ENCODE measurements at regions not wholly inside any gene's neighbourhood (a gene's known extent, or its start where the extent isn't known, plus 50 kb on each side); places are given as distances from the start of the nearest gene placed in this dataset.
"Not testable (repeated sequence)": the region's sequence is repeated elsewhere in the genome, so short reads cannot be mapped to it uniquely, and the experiment has no call there.

DNA sequence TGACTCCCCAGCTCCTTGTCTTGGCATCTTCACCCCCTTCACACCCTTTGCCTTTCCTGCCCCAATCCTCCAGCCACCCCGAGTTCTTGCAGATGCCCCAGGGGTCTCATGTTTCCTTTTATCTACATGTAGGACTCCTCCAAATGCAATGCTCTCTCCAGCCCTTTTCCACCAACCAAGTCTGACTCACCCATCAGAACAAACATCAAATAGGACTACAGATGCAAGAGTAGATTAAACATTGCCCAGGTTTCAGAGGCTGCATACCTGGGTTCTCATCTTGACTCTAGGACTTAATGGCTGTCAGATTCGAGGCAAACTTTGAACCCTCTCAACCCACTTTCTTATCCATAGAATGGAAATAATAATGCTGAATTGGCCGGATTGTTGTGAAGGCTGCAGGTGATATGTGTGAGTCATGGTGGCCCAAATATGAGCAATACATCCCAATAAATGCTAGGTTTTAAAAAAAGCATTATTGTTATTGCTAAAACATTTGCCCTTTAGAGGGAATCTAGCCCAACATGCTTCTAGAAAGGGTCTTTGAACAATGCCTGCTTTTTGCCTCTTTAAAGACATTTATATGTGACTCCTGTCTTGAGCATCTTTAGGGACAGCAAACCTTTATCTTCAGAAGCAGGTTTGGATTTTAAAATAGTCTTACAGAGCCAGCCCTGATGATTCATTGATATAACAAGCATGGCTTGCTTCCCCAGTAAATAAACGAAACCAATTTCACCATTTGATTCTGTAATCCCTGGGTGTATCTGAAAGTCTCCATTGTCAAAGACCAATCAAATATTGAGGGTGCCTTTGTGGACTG is 310.1 kb downstream of the FOXL1 start:
- peak; percentile 26 for DNase-seq (ENCODE audit: low spot score)

DNA sequence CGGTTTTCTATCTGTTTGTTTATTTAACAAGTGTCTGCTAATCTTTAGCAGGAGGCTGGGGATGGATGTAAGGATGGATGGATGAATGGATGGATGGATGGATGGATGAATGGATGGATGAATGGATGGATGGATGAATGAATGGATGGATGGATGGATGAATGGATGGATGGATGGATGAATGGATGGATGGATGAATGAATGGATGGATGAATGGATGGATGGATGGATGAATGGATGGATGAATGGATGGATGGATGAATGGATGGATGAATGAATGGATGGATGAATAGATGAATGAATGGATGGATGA is 310.7 kb downstream of the FOXL1 start:
- DNase-seq (ENCODE audit: low spot score): not testable (repeated sequence)

DNA sequence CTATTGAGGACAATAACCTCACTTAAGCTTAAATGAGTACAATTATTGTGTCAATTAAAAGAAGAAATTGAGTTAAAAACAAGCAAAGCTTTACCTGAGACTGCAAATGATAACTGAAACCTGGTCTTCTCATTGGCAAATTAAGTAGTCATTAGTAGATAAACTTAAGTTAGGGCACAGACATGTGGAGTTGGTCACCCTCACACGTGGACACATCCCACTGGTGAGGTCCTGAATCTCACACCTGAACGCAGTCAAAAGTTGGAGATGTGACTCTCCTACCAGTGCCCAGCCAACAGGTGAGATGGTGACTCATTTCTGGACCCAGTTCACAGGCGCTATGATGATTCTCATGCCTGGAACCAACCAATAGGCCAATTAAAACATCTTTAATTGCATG is 311.6 kb downstream of the FOXL1 start:
- DNase-seq (ENCODE audit: low spot score): no peak

DNA sequence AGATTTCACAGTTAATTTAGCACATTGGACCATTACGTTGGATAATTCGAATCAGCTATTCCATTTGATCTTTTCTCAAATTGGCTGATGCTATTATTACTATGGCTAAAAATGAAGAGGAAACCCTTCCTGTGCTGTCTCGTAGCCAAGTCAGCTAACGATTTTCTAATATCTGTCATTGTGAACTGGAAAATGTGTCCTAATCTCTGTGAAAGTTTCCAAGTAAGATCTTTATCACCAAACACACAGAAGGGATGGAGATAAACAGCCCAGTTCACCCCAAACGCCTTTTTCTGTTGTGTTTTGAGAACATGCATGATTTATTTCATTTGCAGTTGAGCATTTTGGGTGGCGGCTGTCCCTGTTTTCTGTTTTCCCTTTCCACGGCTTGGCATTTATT is 312.8 kb downstream of the FOXL1 start:
- no peak for DNase-seq (ENCODE audit: low spot score)

DNA sequence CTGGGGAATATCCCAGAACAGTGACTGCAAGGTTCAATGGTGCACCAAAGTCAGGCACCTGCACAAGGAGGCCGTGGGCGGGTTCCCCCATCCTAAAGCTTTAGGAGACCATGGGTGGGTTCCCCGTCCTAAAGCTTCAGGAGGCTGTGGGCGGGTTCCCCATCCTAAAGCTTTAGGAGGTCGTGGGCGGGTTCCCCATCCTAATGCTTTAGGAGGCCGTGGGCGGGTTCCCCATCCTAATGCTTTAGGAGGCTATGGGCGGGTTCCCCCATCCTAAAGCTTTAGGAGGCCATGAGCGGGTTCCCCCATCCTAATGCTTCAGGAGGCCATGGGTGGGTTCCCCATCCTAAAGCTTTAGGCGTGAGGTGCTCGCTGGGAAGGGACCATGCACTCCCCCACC is 313.3 kb downstream of the FOXL1 start:
- DNase-seq (ENCODE audit: low spot score): no peak

DNA sequence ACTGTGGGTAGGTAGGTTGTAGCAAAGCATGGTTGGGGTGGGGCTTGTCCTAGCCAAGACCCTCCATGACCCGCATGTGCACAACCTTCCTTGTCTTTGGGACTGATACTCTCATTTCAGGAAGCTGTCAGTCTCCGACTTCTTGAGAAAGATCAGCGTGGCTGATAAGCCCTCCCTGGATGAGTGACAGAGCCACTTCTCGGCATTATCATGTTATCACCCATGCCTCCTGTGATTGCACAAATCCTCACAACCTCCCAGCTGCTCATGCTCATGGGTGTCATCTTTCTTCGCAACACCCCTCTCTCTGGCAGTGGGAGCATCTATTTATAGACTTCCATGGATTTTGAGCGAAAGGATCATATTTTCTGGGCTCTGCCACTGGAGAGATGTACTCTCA is 314.2 kb downstream of the FOXL1 start:
- no peak for DNase-seq (ENCODE audit: low spot score)

DNA sequence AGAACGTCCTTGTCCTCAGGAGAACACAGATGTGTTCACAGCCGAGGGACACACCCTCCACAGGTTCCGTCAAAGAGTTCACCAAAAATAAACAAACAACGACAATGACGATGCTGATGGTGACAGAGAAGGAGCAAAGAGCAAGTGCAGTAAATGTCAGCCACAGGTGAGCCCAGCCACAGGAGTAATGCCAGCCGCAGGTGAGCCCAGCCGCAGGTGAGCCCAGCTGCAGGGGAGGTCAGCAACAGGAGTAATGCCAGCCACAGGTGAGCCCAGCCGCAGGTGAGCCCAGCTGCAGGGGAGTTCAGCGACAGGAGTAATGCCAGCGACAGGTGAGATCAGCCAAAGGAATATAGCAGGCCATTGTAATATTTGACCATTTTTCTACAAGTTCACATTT is 315.2 kb downstream of the FOXL1 start:
- DNase-seq (ENCODE audit: low spot score): peak; percentile 82

DNA sequence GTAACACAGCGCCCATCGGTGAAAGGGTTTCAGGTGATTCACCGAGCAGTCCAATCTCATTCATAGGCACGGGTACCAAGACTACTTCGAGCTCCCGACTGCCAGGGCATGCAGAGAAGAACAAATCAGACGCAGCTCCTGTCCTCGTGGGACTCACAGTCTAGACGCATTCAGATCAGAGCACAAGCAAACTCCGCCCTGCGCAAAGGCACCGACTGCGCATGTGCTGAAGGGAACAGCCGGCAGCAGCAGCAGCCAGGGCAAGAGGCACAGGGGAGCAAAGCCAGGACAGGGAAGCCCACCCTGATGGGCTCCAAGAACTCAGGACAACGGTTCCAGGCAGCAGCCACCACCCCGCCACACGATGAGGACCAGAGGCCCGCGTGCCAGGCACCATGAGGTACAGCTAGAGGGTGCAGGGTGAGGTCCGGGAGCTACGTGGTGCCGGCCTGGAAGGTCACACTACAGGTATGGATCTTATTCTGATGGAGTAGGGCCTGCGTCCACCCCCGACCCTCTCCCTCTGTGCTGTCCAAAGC is 315.7 kb downstream of the FOXL1 start:
- DNase-seq (ENCODE audit: low spot score): no peak

DNA sequence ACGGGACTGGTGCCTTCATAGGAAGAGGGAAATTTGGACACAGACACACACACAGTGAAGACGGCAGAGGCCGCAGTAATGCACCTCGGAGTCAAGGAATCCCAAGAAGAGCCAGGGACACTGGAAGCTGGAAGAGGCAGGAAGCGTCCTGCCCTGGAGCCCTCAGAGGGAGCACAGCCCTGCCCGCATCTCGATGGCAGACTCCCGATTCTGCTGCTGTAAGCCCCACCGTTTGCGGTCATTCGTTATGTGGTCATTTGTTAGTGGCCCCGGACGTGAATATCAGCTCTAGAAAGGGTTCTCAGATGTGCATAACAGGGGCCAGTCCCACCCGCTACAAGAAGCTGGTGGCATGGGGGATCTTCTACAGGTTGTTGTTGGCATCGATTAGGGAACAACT is 316.6 kb downstream of the FOXL1 start:
- DNase-seq (ENCODE audit: low spot score): no peak

DNA sequence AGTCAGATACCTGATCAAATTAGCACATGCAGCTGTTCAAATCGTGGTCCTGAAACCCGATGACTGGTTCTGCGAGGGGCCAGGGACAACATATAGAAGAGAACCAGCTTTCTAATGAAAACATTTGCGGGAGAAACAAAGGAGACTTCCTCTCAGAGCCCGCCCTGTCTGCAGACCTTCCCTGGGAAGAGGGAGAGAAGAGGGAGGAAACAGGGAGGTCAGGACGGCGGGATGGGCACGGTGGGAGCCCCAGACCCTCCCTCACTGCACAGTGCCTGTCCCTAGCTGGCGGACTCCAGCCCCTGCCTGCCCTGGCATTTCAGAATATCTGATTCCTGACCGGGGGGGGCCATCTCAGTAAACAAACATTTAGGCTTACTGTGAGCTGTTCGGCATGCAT is 317.3 kb downstream of the FOXL1 start:
- DNase-seq (ENCODE audit: low spot score): no peak

DNA sequence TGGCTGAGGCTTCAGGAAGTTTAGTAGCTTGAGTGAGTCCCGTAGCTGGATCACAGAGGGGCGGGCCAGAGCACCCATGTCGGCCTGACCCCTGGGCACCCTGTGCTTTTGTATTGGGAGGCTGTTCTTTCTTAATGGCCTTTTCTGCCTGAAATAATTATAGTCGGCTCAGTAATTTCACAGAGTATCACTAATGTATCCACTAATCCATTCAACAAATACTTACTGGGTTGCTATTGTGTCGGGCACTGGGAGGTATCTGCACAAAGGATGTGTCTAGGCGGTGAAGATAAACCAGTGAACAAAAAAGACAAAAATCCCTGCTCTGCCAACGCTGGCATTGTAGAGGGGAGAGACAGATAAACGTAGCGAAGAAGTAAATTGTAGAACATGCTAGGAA is 318.6 kb downstream of the FOXL1 start:
- no peak for DNase-seq (ENCODE audit: low spot score)

DNA sequence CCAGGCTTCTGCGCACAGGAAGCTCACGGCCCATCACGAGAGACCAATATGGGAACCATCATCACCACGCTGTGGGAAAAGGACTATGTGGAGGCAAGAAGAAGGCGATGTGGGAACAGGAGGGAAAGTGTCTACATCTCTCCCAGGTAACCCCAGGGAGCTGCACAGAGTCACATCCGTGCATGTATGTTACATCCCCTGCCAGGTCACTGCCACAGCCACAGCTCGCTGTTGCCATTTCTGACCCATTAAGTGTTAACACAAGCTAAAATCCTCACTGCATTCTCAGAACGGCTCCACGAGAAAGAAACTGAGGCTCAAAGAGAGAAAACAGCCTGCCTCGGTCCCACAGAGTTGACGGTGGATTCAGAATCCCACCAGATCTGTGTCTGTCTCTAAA is 319.1 kb downstream of the FOXL1 start:
- DNase-seq (ENCODE audit: low spot score): no peak

DNA sequence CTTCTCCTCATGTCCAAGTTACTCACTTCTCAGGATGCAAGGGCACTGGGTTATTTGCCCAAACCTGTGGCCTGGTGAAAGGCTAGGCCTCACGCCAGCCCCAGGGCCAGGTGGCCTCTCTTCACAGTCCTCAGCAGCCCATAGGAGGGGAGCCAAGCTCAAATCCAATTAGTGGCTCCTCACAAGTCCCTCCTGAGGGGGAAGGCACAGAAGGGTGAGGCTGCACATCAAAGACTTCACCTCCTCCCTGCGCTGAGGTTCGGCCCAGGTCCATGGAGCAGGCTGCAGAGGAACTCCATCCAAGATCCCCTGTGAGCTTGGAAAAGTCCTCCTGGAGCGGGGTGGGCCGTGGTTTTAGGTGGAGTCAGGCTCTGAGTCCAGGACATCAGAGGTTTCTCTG is 320.0 kb downstream of the FOXL1 start:
- no peak for DNase-seq (ENCODE audit: low spot score)

DNA sequence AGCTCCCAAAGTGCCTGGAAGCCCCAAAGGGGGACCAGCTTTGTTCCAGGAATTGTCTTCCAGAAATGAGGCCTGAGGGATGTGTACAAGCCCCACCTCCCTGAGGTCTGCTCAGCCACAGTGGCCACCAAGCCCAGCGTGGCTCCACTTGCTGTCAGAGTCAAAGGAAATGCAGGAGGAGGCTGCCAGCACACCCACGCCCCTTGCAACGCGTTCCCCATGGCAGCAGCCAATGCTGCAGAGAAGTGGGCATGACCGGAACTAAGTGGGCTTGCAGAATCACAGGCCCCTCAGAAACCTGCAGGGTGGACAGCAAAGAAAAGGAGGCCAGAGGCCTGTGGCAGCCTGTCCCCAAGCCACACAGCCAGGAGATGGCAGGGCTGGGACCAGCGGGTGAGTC is 320.8 kb downstream of the FOXL1 start:
- no peak for DNase-seq (ENCODE audit: low spot score)

DNA sequence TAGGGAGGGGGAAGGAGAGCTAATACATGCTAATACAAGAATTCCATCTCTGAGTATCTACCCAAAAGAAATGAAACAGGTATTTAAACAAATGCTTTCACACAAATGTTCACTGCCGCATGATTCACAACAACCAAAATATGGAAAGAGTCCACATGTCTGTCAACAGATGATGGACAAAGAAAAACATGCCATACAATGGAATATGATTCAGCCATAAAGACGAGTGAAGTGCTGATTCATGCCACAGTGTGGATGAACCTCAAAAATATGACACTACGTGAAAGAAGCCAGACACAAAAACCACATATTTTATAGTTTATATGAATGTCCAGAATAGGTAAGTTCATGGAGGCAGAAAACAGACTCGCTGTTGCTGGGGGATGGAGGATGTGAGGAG is 321.4 kb downstream of the FOXL1 start:
- DNase-seq (ENCODE audit: low spot score): no peak

DNA sequence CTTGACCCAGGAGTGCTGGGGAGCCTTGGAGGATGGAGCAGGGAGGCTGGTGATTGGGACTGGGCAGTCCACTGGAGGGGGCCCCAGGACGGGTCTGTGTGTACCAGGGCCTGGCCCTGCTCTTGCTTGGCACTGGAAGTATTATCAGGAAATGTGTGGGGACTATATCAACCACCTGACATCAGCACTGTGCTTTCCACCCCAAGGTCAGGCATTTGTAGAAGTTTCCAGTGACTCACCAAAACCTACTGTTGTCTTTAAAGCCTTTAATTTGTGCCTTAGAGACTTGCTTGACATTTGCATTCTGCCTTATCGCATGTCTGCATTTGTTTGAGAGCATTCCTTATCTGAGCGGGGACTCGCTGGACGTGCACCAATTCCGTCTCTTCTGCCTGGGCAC is 323.1 kb downstream of the FOXL1 start:
- no peak for DNase-seq (ENCODE audit: low spot score)

DNA sequence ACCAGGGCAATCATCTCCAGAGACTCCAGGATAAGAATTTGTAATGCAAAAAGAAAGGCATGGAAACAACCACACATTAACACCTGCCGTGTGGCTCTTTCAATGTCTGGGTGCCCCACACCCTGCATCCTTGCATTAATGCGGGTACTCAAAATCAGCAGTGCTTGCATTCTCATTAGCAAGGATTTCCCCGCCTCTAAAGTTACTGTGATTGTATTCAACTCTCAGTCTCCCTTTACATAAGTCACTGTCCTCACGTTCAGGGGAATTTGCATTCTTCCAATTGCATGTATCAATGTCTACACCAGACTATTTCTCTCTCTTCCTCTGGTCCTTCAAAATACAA is 324.3 kb downstream of the FOXL1 start:
- no peak for DNase-seq (ENCODE audit: low spot score)

DNA sequence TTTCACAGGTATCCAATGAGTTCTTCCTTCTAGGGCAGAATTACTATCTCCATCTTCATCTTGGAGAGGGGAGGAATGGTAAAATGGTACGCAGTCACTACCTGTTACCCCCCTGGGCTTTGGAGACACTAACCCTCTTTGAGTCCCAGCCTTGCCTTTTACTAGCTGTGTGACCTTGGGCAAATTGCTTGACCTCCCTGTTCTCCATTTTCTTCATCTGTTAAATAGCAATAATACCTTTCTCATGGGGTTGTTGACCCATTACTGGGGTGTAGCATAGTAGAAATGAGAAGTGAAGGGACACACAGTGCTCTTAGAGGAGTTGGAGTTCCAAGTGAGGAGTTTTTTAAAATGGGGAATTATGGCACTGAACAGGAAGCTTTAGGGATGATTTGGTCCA is 324.7 kb downstream of the FOXL1 start:
- DNase-seq (ENCODE audit: low spot score): no peak

DNA sequence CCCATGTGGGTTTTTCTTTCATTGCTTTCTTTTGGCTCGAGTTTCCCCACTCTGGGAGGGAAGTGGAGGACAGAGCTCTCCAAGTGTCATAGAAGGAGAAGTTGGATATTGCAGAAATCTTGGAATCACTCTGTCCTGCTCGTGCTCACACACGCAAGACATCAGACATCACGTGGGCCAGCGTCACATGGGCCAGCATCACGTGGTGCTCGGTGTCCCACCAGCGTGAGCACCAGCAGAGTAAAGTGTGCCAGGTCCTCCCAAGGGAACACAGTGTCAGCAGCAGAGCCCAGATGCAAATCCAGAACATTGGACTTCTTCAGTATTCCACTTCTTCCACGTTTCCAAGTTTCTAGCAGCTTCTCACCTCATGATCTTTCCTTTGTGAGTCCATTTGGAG is 327.0 kb downstream of the FOXL1 start:
- no peak for DNase-seq (ENCODE audit: low spot score)

DNA sequence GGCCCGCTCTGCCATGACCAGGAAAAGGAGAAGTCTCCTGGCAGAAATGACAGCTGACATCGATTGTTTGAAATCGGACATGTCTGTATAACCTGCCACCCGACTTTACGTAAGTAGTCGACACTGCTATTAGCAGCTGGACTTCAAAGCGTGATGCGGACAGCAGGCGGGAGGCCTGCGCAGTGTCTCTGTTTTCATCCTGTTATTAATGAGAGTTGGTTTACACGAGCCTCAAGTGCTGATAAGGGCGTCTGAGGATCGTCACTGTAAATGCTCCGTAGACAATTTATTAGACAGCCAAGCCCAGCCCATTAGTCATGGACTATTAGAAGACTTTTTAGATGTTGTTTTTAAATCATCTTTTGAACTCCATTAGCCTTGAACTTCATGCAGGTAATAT is 328.3 kb downstream of the FOXL1 start:
- DNase-seq (ENCODE audit: low spot score): no peak

DNA sequence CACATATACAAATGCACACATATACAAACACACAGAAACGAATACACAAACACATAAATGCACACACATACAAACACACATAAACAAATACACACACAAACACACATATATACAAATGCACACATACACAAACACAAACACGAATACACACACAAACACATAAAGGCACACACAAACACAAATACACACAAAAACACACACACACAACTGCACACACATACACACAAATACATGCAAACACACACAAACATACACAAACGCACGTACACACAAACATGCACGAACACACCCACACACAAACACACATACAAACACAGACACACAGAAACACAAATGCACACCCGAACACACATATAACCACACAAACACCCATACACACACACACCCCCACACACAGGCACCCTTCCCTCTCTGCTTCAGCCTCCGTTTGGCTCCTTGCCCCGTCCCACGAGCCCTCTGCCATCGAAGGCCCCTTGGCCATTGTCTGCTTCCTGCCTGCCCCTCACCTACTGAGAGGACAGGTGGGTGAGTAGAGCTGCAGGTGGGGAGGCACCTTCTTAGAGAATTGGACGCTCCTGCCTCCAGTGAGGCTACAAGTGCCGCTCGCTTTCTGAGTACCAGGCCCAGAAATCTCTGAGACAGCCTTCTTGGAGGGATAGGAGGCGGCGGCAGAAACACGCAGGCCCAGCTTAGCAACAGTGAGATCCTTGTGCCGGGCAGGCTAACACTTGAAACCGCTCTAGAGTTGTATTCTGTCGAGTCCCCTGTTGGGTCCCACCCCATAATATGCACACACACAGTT is 331.2 kb downstream of the FOXL1 start:
- DNase-seq (ENCODE audit: low spot score): no peak

DNA sequence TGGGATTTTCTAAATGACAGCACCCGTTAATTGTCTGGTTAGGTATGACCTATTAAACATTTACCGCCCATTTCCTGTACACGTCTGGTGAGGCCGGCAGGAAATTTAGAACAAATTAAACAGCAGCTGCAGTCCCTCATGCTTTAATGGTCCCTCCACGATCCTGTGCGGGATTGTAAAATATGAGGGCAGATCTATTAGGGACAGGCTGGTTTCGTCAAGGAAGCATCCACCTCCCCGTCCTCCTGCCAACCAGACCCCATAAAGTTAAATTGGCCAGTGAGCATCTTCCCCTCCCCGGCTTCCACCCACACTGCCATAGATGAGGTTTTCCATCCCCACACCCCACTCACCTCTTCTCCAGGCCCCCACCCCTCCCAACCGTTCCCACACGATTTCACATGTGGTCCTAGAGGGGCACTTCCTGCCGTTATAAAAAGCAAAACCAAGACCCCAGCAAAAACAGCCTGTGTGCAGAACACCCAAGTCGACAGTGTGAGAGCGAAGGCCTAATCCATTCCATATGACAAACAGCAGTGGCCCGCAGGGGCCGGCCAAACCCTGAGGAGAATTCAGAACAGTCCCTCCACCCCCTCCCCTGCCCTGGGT is 331.9 kb downstream of the FOXL1 start:
- no peak for DNase-seq (ENCODE audit: low spot score)

DNA sequence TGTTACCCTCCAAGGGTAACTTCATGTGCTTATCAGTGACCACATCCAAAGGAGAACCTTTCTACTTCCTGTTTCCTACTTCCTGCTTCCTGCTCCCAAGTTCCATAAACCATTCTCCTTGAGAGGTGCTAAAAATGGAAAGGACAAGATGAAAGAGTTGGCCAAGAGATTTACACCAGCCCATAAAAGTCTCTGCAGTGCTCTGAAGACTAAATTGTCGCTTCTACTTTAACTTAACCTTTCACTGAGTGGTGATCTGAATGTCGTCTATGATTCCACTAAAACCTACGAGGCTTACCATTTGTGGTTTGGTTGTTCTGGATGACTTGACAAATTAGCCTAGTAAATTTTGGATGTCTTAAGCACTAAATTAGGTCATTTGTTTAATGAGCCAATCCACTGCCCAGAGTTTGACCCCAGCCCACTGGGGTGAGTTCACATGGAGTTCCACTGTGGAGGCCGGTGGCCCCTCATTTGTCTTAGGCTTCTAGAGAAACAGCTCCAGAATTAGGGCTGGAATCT is 333.1 kb downstream of the FOXL1 start:
- DNase-seq (ENCODE audit: low spot score): no peak
